HG03442 (cell line): ENCODE measurements at regions not wholly inside any gene's neighbourhood (a gene's known extent, or its start where the extent isn't known, plus 50 kb on each side); places are given as distances from the start of the nearest gene placed in this dataset.

Source experiments
- ATAC-seq: cut with Tn5 transposase; IDR thresholded peaks from one replicate; pipeline ENCODE4 v1.9.1; 2021; ENCODE audit warnings: mild to moderate bottlenecking, moderate library complexity; ENCODE audit not compliant: unreplicated experiment

DNA sequence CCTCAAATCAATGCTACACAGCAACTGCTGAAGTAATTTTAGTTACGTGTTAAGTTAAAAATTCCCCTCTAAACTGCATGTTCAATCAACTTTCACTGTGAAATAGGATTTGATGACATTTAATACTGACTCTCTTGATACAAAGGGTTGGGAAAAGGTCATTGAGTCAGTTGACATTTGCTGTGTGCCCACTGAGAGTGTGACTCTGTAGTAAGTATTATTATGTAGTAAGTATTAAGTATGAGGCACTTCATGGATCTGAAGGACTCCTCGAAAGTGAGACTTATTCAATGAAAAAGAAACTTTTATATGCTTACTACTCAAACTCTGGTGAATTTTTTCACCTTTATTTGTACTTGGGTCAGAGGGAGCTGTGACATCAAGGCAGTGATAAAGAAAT lies 83.1 kb upstream of the S1PR1 start:
- ATAC-seq: no peak

- ATAC-seq: no peak
Observed at GRCh38 chr1:101152633-101153032, 84.2 kb upstream of the S1PR1 start.

GRCh38 chr1:101151286-101151685 lies 85.5 kb upstream of the S1PR1 start:
- no peak for ATAC-seq

GRCh38 chr1:101150670-101151069 lies 86.1 kb upstream of the S1PR1 start:
- ATAC-seq: no peak

DNA sequence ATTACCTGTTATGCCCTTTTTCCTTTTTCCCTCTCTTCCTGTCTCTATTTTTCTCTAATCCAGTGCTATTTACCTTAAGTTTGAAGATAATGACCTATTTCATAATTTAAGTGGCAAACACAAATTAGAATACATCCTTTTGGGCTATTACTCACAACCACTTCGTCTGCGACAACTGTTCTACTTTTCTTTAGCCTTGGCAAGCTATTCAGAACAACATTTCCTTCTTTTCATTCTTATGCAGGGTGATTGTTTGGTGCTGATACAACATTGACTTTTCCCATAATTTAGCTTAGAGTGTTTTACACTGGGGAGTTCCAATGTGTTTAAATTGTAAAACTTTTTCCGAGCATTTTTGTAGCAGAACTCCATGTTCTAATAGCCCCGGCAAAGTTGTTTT lies 86.6 kb upstream of the S1PR1 start:
- ATAC-seq: no peak

DNA sequence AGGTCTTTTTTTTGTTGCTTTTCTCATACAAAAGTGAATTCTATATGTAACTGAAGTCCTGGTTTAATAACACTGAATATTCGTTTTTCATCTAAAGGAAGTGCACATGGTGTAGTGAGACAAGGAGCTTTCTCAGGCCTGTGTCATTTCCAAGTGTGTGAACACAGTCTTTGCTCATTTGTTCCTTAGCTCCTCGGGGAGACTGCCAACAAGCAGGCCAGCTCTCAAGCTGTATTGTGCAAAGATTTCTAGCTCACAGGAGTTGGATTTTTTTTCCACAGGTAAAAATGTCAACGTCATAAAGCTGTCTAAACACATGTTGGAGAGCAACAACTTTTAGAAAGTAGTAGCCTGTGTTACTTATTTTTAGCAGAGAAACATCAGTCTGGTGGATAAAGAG lies 87.8 kb upstream of the S1PR1 start:
- no peak for ATAC-seq

DNA sequence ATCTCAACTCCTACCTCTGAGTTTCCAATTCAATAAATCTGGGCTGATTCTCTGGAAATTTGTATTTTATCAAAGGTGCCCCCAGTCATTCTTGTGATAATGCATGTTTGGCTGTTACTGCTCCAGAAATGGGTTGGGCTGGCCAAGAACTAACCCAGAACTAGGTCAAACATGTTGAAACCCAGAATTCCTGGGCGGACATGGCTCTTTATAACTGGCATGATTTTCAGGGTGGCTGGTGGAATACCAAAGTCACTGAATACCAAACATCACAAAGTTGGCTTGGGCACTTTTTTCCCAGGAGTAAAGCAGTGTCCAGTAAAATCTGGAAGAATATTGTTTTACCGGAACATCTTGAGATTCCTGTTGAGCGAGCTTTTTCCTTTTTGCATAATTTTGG lies 89.4 kb upstream of the S1PR1 start:
- no peak for ATAC-seq

- ATAC-seq: no peak
Observed at GRCh38 chr1:101145449-101145820, 91.4 kb upstream of the S1PR1 start.

DNA sequence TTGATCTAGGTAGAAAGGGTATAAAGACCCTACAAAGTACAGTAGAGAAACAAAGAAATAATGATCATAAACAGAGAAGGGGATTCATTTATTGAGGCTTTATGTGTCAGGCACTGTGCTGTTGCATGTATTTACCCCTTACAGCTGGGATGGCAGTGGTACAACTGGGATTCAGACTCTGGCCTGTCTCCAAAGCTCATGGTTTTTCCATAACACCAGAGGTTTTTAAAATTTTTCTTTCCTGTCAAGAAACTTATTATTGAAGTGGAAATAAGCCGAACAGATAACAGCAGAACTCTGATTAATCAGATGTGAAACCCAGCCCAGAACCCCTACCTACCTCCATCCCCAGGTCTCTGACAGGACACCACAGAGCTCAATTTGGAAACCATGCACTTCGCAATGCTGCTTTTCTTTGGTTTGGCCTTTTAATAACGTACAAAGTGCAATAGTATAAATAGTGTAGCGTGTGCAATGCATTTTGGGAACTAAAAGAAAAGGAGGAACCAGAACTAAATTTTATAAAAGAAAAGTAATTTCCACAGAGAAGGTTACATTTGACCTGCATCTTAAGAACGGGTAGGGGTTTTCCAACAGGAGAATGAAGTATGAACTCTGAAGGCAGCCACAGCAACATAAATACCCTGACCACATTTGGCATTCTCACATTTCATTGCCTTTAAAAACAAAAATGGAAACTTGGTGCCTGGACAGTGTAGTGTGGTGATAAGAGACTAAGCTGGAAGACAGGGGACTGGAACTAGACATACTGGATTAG lies 92.0 kb upstream of the S1PR1 start:
- no peak for ATAC-seq

DNA sequence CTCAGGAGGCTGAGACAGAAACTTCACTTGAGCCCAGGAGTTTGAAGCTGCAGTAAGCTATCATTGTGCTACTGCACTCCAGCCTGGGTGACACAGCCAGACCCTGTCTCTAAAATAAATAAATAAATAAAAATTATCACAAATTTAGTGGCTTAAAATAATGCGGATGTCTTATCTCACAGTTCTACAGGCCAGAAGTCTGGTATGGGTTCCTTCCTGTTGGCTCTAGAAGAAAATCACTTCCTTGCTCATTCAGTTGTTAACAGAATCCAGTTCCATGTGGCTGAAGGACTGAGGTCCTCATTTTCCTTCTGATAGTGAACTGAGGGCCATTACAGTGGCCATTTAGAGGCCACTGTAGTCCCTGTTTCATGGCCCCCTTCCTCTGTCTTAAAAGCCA lies 94.6 kb upstream of the S1PR1 start:
- no peak for ATAC-seq

DNA sequence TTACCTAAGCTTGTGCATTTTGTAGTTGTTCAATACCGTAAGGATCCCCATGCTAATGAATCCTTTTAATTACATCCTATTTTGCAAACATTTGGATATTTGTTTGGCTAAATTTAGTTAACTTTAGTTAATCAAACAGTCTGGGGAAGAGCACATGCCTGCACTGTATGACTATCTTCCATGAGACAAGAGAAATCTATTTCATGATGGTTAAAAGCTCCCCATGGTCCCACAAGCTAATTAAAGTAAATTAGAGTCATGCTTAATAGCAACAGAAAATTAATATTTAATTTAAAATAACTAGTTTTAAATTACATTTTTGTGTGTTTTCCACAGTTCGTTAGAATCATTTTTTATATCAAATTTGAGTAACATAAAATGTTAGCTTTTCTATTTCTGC lies 95.4 kb upstream of the S1PR1 start:
- ATAC-seq: no peak

GRCh38 chr1:101139821-101140718 lies 96.7 kb upstream of the S1PR1 start:
- no peak for ATAC-seq

DNA sequence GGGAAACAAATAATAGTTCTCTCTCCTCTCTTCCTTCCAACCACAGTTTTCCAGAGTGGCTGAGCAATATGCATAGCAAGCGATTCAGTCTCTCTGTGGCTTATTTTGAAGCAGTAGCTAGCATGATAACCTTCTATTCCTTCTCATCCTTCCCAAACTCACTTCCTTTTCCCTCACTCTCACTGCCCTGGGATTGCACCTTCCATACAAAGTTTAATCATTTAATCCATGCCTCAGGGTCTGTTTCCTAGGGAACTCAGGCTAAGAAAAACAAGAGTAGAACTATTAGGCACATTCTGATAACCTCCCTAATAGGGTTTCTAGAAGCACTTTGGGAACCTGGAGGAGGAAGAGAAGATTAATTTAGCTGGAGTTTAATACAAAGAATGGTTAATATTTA lies 97.7 kb upstream of the S1PR1 start:
- ATAC-seq: no peak

- peak; percentile 48 for ATAC-seq
Observed at GRCh38 chr1:101137144-101138126, 99.4 kb upstream of the S1PR1 start.

DNA sequence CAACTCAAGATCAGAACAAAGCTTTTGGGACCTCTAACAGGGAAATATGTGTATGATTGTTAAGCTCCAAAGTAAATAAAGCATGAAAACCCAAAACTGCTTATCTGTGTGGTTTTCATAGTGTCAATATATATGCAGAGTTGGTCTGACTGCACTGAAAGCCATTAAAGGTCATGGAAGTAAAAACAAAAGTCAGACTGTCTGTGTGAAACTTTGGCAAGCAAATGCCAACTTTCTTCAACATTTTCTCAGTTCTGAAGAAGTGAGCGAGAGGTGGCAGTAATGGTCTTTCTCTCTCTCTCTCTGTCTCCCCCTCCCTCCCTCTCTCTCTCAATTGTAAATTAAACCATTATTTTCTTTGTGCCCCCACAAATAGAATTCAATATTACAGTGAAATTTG lies 100.1 kb upstream of the S1PR1 start:
- peak; percentile 66 for ATAC-seq

- no peak for ATAC-seq
Observed at GRCh38 chr1:101136271-101136670, 100.5 kb upstream of the S1PR1 start.

GRCh38 chr1:101135526-101135925 lies 101.3 kb upstream of the S1PR1 start:
- no peak for ATAC-seq

GRCh38 chr1:101131239-101131843 lies 105.5 kb upstream of the S1PR1 start:
- ATAC-seq: no peak

- ATAC-seq: no peak
Observed at GRCh38 chr1:101130673-101131072, 105.1 kb upstream of the DPH5 start.

DNA sequence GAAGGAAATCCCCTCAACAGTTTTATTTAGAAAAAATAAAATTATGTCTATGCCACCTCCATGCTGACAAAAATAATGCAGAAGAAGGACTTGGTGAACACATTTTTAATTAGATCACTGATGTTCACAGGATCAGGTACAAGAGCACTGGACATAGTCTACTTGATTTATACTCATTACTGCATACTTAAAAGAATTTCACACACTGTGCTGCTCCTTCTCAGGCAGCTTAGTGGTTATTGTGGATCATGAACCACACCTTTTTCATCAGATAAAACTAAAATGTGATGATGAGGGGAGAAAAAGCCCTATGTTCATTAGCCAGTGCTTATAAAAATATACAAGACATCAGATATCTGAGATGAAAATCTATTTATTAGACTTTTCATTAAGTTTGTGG lies 103.3 kb upstream of the DPH5 start:
- no peak for ATAC-seq
